ENCODE measurements at regions not wholly inside any gene's neighbourhood (a gene's known extent, or its start where the extent isn't known, plus 50 kb on each side); places are given as distances from the start of the nearest gene placed in this dataset.

GRCh38 chr4:30620711-30621110 is 99.5 kb upstream of the PCDH7 start:
- no peak for DNase-seq
- H3K27ac ChIP-seq, result no peak overlapping the region
- H3K36me3 ChIP-seq, result no peaks in the 10 kb centered on the region
- no peak overlapping the region for H3K4me3 ChIP-seq
- H3K4me1 ChIP-seq, result no peaks in the 10 kb centered on the region
- no peak for TF ChIP-seq POLR2AphosphoS5 (IDR thresholded peaks at IDR 0.05)
- no peak for TF ChIP-seq CTCF (IDR thresholded peaks at IDR 0.05)
- TF ChIP-seq EP300 (IDR thresholded peaks at IDR 0.05), result no peak
- intact Hi-C loops (cut with DNase I; ENCODE audit: low total_unique reads), result no loop called here
- H3K27me3 ChIP-seq, result no peaks in the 10 kb centered on the region
- 11 to 56% (median 28%) methylated on average over 1 of the region's 1 CpG for WGBS, 5 donors
- H3K9me3 ChIP-seq, result no peaks in the 10 kb centered on the region

GRCh38 chr4:30630431-30630830 is 89.7 kb upstream of the PCDH7 start:
- DNase-seq, result no peak
- 63 to 71% (median 70%) methylated on average over 3 of the region's 3 CpGs for WGBS, 5 donors
- Histone ChIP-seq H3K36me3 (no peaks in the 10 kb centered on the region), H3K27ac (no peak overlapping the region), H3K4me1 (no peaks in the 10 kb centered on the region), H3K27me3 (no peaks in the 10 kb centered on the region), H3K9me3 (no peaks in the 10 kb centered on the region), H3K4me3 (no peak overlapping the region)
- no peak for TF ChIP-seq EP300 (IDR thresholded peaks at IDR 0.05)
- TF ChIP-seq CTCF (IDR thresholded peaks at IDR 0.05), result no peak
- intact Hi-C loops (cut with DNase I; ENCODE audit: low total_unique reads), result no loop called here

GRCh38 chr4:30632751-30633150 is 87.4 kb upstream of the PCDH7 start:
- no peak for DNase-seq
- H3K9me3 ChIP-seq, result no peaks in the 10 kb centered on the region
- no peaks in the 10 kb centered on the region for H3K27me3 ChIP-seq
- H3K4me3 ChIP-seq, result no peak overlapping the region
- H3K4me1 ChIP-seq, result no peaks in the 10 kb centered on the region
- no peaks in the 10 kb centered on the region for H3K36me3 ChIP-seq
- WGBS, 5 donors, result 50 to 83% (median 77%) methylated on average over 1 of the region's 1 CpG
- H3K27ac ChIP-seq, result no peak overlapping the region
- intact Hi-C loops (cut with DNase I; ENCODE audit: low total_unique reads), result no loop called here
- no peak for TF ChIP-seq CTCF (IDR thresholded peaks at IDR 0.05)
- TF ChIP-seq POLR2A (IDR thresholded peaks at IDR 0.05), result no peak
- TF ChIP-seq POLR2AphosphoS5 (IDR thresholded peaks at IDR 0.05), result no peak
- TF ChIP-seq EP300 (IDR thresholded peaks at IDR 0.05), result no peak

- Histone ChIP-seq H3K9me3 (no peaks in the 10 kb centered on the region), H3K4me3 (no peak overlapping the region), H3K27ac (no peak overlapping the region), H3K4me1 (no peaks in the 10 kb centered on the region), H3K36me3 (no peaks in the 10 kb centered on the region), H3K27me3 (no peaks in the 10 kb centered on the region)
- TF ChIP-seq CTCF (IDR thresholded peaks at IDR 0.05), result no peak
- TF ChIP-seq EP300 (IDR thresholded peaks at IDR 0.05), result no peak
- TF ChIP-seq POLR2AphosphoS5 (IDR thresholded peaks at IDR 0.05), result no peak
- no peak for TF ChIP-seq POLR2A (IDR thresholded peaks at IDR 0.05)
- intact Hi-C loops (cut with DNase I; ENCODE audit: low total_unique reads), result no loop called here
- 69 to 89% (median 86%) methylated on average over 1 of the region's 1 CpG for WGBS, 5 donors
- no peak for DNase-seq
These were observed 78.8 kb upstream of the PCDH7 start for GRCh38 chr4:30641345-30641744.

- DNase-seq, result no peak
- H3K9me3 ChIP-seq, result no peaks in the 10 kb centered on the region
- 7 to 27% (median 15%) methylated on average over 1 of the region's 1 CpG for WGBS, 5 donors
These were observed 77.6 kb upstream of the PCDH7 start for GRCh38 chr4:30642567-30642966.

More at GRCh38 chr4:30642567-30642966, 77.6 kb upstream of the PCDH7 start:
- TF ChIP-seq POLR2AphosphoS5 (IDR thresholded peaks at IDR 0.05), result no peak
- no peak for TF ChIP-seq POLR2A (IDR thresholded peaks at IDR 0.05)
- no peak for TF ChIP-seq CTCF (IDR thresholded peaks at IDR 0.05)
- TF ChIP-seq EP300 (IDR thresholded peaks at IDR 0.05), result no peak
- Histone ChIP-seq H3K27me3 (no peaks in the 10 kb centered on the region), H3K27ac (no peak overlapping the region), H3K4me1 (no peaks in the 10 kb centered on the region), H3K36me3 (no peaks in the 10 kb centered on the region), H3K4me3 (no peak overlapping the region)
- intact Hi-C loops (cut with DNase I; ENCODE audit: low total_unique reads), result no loop called here
